ENCODE measurements at regions not wholly inside any gene's neighbourhood (a gene's known extent, or its start where the extent isn't known, plus 50 kb on each side); places are given as distances from the start of the nearest gene placed in this dataset.

- TF ChIP-seq, protein P1, sequence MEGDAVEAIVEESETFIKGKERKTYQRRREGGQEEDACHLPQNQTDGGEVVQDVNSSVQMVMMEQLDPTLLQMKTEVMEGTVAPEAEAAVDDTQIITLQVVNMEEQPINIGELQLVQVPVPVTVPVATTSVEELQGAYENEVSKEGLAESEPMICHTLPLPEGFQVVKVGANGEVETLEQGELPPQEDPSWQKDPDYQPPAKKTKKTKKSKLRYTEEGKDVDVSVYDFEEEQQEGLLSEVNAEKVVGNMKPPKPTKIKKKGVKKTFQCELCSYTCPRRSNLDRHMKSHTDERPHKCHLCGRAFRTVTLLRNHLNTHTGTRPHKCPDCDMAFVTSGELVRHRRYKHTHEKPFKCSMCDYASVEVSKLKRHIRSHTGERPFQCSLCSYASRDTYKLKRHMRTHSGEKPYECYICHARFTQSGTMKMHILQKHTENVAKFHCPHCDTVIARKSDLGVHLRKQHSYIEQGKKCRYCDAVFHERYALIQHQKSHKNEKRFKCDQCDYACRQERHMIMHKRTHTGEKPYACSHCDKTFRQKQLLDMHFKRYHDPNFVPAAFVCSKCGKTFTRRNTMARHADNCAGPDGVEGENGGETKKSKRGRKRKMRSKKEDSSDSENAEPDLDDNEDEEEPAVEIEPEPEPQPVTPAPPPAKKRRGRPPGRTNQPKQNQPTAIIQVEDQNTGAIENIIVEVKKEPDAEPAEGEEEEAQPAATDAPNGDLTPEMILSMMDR (IDR thresholded peaks at IDR 0.05) = no peak
- no peak for TF ChIP-seq POLR2A (IDR thresholded peaks at IDR 0.05)
- Histone ChIP-seq H3K27ac (no peak overlapping the region), H3K27me3 (no peaks in the 10 kb centered on the region), H3K4me1 (no peaks in the 10 kb centered on the region), H3K4me3 (no peak overlapping the region), H3K36me3 (no peaks in the 10 kb centered on the region), H3K9me3 (no peaks in the 10 kb centered on the region)
- no peak for DNase-seq
Observed at GRCh38 chr2:82827426-82827825, 1631.7 kb downstream of the SUCLG1 start.

DNA sequence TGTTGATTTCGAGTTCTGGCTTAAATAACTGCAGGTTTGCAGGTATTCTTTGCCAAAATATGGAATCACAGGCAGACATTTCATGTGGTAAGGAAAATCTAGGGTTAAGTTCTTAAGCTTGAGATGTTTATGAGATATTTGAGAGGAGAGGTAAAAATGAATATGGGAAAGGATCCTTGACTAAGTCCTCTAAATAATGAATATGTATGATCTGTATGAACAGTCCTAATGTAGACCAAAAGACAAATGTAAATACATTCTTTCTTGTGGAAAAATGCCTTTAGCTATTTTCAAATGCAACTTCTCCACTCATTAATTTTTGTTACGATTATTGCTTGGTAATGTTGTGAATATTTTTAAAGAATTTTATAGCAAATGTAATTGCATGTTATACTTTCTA, 1632.6 kb downstream of the SUCLG1 start:
- TF ChIP-seq, protein P1 (IDR thresholded peaks at IDR 0.05) = no peak
- no peak for TF ChIP-seq POLR2A (IDR thresholded peaks at IDR 0.05)
- no peak overlapping the region for H3K27ac ChIP-seq
- H3K4me3 ChIP-seq = no peak overlapping the region

DNA sequence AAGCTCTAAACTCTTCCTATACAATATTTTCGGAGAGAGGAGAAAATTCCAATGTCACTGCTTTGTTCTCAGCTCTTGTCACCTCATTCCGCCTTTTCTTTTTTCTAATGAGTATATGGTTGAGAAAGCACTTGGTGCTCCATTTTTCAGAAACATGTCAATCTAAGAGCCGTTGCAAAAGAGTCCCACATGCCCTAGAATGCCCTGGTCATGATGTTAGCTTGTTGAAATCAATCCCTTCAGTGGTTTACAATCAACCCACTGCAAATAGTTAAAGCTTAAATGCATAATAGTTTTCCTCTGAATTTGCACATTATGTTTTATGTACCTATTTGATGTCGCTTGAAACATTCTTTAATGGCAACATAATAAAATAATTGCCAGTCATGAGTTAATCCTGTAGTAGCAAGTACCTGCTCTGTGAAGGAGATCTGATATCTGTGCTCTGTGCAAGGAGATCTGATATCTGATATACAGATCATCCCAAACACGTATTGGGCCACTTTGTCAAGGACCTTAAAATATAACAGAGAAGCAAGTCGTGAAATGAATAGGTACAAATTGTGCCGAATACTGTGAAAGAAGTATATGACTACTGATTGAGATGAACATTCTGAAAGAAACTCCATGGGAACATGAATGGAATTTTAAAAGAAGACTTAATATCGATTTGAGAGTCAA, 1633.5 kb downstream of the SUCLG1 start:
- no peaks in the 10 kb centered on the region for H3K4me1 ChIP-seq
- no peak for DNase-seq
- TF ChIP-seq POLR2A (IDR thresholded peaks at IDR 0.05) = no peak
- TF ChIP-seq, protein P1 (IDR thresholded peaks at IDR 0.05) = no peak

More for the DNA sequence above, 1632.6 kb downstream of the SUCLG1 start:
- no peak for DNase-seq
- Histone ChIP-seq H3K4me1 (no peaks in the 10 kb centered on the region), H3K36me3 (no peaks in the 10 kb centered on the region), H3K9me3 (no peaks in the 10 kb centered on the region), H3K27me3 (no peaks in the 10 kb centered on the region)

DNA sequence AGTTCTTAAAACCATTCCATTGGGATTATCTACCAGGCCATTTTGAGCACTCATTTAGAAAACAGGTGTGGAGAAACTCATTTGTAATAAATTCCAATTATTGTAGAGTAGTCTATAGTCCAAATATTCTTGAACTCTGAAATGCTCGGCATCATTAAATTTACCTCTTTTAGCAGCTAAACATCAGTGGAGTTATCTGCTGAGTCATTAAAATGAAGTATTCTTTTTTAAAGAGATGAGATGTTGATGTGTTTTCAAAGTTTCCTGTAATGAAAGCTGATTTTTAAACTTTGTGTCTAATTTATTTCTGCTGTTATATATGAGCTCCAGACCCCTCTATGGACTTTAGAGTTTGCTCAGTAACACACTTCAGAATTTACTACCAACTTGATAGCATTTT, 1635.2 kb downstream of the SUCLG1 start:
- TF ChIP-seq POLR2A (IDR thresholded peaks at IDR 0.05) = no peak
- TF ChIP-seq, protein P1 (IDR thresholded peaks at IDR 0.05) = no peak

More for the DNA sequence above, 1633.5 kb downstream of the SUCLG1 start:
- no peaks in the 10 kb centered on the region for H3K9me3 ChIP-seq
- no peaks in the 10 kb centered on the region for H3K36me3 ChIP-seq
- no peak overlapping the region for H3K27ac ChIP-seq
- no peaks in the 10 kb centered on the region for H3K27me3 ChIP-seq
- no peak overlapping the region for H3K4me3 ChIP-seq

GRCh38 chr2:82819951-82820350, 1639.1 kb downstream of the SUCLG1 start:
- DNase-seq = no peak
- Histone ChIP-seq H3K27me3 (no peaks in the 10 kb centered on the region), H3K27ac (no peak overlapping the region), H3K36me3 (no peaks in the 10 kb centered on the region), H3K9me3 (no peaks in the 10 kb centered on the region), H3K4me1 (no peaks in the 10 kb centered on the region), H3K4me3 (no peak overlapping the region)
- TF ChIP-seq POLR2A (IDR thresholded peaks at IDR 0.05) = no peak
- TF ChIP-seq, protein P1 (IDR thresholded peaks at IDR 0.05) = no peak

More for the DNA sequence above, 1635.2 kb downstream of the SUCLG1 start:
- Histone ChIP-seq H3K4me3 (no peak overlapping the region), H3K27ac (no peak overlapping the region), H3K4me1 (no peaks in the 10 kb centered on the region), H3K36me3 (no peaks in the 10 kb centered on the region), H3K9me3 (no peaks in the 10 kb centered on the region), H3K27me3 (no peaks in the 10 kb centered on the region)
- no peak for DNase-seq
